A549 (cell line): ENCODE measurements at regions not wholly inside any gene's neighbourhood (a gene's known extent, or its start where the extent isn't known, plus 50 kb on each side); places are given as distances from the start of the nearest gene placed in this dataset.
"Not testable (repeated sequence)": the region's sequence is repeated elsewhere in the genome, so short reads cannot be mapped to it uniquely, and the experiment has no call there.

Experiments
- ATAC-seq, 2 experiments: fragments of 200-7000 bp in 1 of 2; fragments of >200 bp in 1 of 2; cut with Nextera tagmentation in 1 of 2; cut with Tn5 transposase in 1 of 2; 3 replicates each; pipeline versions ENCODE4 v1.8.0 to v1.9.1; 2018 to 2020; ENCODE audit warnings: mild to moderate bottlenecking in 1 of 2, moderate library complexity in 1 of 2
- CTCF ChIA-PET: fragments of 300-600 bp; sonication (Branson Sonifier 250); formaldehyde crosslinking; extraction: SDS; loops from one replicate; lab custom pipeline; 2021; ENCODE audit warnings: antibody characterized with exemption, inconsistent platforms; lab: Yijun Ruan, JAX
- POLR2A ChIA-PET: fragments of 350-600 bp; formaldehyde crosslinking; extraction: SDS; loops from one replicate; lab custom pipeline; 2021; ENCODE audit warnings: antibody characterized with exemption, inconsistent platforms; lab: Yijun Ruan, JAX
- DNase-seq, 2 experiments: peaks; one replicate each; pipeline versions ENCODE4 v3.0.0 to v3.0.0-alpha.2; 2011 to 2016; ENCODE audit warnings: low read depth in 1 of 2, low spot score in 1 of 2
- FAIRE-seq: peaks from 2 replicates; lab custom pipeline; 2011; peaks lifted over from hg19 to GRCh38; lab: Jason Lieb, UNC
- H3K27ac ChIP-seq, 2 experiments: fragments of >200 bp; sonication (Bioruptor Twin); formaldehyde crosslinking; 3 replicates each; pipeline ENCODE4 v1.5.1; 2016 to 2017
- H3K4me1 ChIP-seq: fragments of >200 bp; sonication (Bioruptor Twin); formaldehyde crosslinking; 3 replicates; pipeline ENCODE4 v1.6.1; 2016
- H3K4me2 ChIP-seq: fragments of >200 bp; sonication (Bioruptor Twin); formaldehyde crosslinking; 3 replicates; pipeline ENCODE4 v1.6.1; 2016
- H3K4me3 ChIP-seq: fragments of >200 bp; sonication (Bioruptor Twin); formaldehyde crosslinking; 3 replicates; pipeline ENCODE4 v1.5.1; 2016
- H3K9me3 ChIP-seq: fragments of >200 bp; sonication (Bioruptor Twin); formaldehyde crosslinking; 3 replicates; pipeline ENCODE4 v1.6.1; 2016
- CHD2 ChIP-seq: fragments of 150-350 bp; IDR thresholded peaks from 2 replicates; pipeline ENCODE4 v1.6.1; 2014; ENCODE audit warnings: low read length; ENCODE audit not compliant: partially characterized antibody
- CHD4 ChIP-seq: fragments of 200-600 bp; sonication (generic); IDR thresholded peaks from 2 replicates; pipeline ENCODE4 v1.6.1; 2016; ENCODE audit warnings: antibody characterized with exemption, mild to moderate bottlenecking, borderline replicate concordance
- CTCF ChIP-seq: fragments of >200 bp; sonication (Bioruptor Twin); formaldehyde crosslinking; IDR thresholded peaks from 3 replicates; pipeline ENCODE4 v1.5.1; 2016
- EHF ChIP-seq: fragments of 250-450 bp; sonication (Bioruptor Pico); IDR thresholded peaks from 2 replicates; pipeline ENCODE4 v1.5.0; 2020; ENCODE audit warnings: mild to moderate bottlenecking
- EHMT2 ChIP-seq: fragments of 200-600 bp; sonication (generic); IDR thresholded peaks from 2 replicates; pipeline ENCODE4 v1.6.1; 2016; ENCODE audit warnings: antibody characterized with exemption, low read depth, mild to moderate bottlenecking, moderate library complexity
- FOSB ChIP-seq: fragments of 250-450 bp; sonication (Bioruptor Pico); IDR thresholded peaks from 2 replicates; pipeline ENCODE4 v1.5.0; 2020; ENCODE audit warnings: mild to moderate bottlenecking, moderate library complexity
- HOXA7 ChIP-seq: fragments of 250-450 bp; sonication (Bioruptor Pico); IDR thresholded peaks from 2 replicates; pipeline ENCODE4 v1.5.0; 2020; ENCODE audit warnings: mild to moderate bottlenecking, moderate library complexity
- HOXB13 ChIP-seq: fragments of 250-450 bp; sonication (Bioruptor Pico); IDR thresholded peaks from 2 replicates; pipeline ENCODE4 v1.5.0; 2020; ENCODE audit warnings: low read depth, mild to moderate bottlenecking, moderate library complexity
- MAFK ChIP-seq: fragments of 450-650 bp; IDR thresholded peaks from 2 replicates; pipeline ENCODE4 v1.6.1; 2014; ENCODE audit not compliant: partially characterized antibody
- MAZ ChIP-seq: fragments of 150-350 bp; IDR thresholded peaks from 2 replicates; pipeline ENCODE4 v1.6.1; 2014; ENCODE audit warnings: antibody characterized with exemption, low read depth, low read length, borderline replicate concordance
- NFE2L2 ChIP-seq: fragments of 150-350 bp; conservative IDR thresholded peaks from 2 replicates; pipeline ENCODE4 v1.6.1; 2014; ENCODE audit warnings: low read length
- NR3C1 ChIP-seq: fragments of >200 bp; sonication (Bioruptor Twin); formaldehyde crosslinking; IDR thresholded peaks from 3 replicates; pipeline ENCODE4 v1.6.1; 2017
- PBX3 ChIP-seq: IDR thresholded peaks from 2 replicates; pipeline ENCODE4 v1.6.1; 2012
- POLR2A ChIP-seq: IDR thresholded peaks from 2 replicates; pipeline ENCODE4 v1.6.1; 2012; ENCODE audit warnings: mild to moderate bottlenecking, low read length
- POLR2AphosphoS2 ChIP-seq: conservative IDR thresholded peaks from 2 replicates; pipeline ENCODE4 v1.6.1; 2012; ENCODE audit warnings: low read length, improper control_type of control experiment, inconsistent platforms
- RAD21 ChIP-seq, 2 experiments: fragments of >200 bp in 1 of 2; sonication (Bioruptor Twin) in 1 of 2; formaldehyde crosslinking in 1 of 2; IDR thresholded peaks in 1 of 2; conservative IDR thresholded peaks in 1 of 2; 2 replicates in 1 of 2; 3 replicates in 1 of 2; pipeline ENCODE4 v1.6.1; 2012 to 2018; ENCODE audit warnings: inconsistent platforms in 1 of 2
- SMC3 ChIP-seq: fragments of >200 bp; sonication (Bioruptor Twin); formaldehyde crosslinking; IDR thresholded peaks from 3 replicates; pipeline ENCODE4 v1.6.1; 2018; ENCODE audit warnings: inconsistent platforms
- SREBF2 ChIP-seq: fragments of 450-650 bp; IDR thresholded peaks from 2 replicates; pipeline ENCODE4 v1.6.1; 2014; ENCODE audit warnings: mild to moderate bottlenecking, moderate library complexity
- TFCP2L1 ChIP-seq: fragments of 250-450 bp; sonication (Bioruptor Pico); IDR thresholded peaks from 2 replicates; pipeline ENCODE4 v1.5.0; 2021; ENCODE audit warnings: mild to moderate bottlenecking
- WGBS: methylation state at CpG from one replicate; pipeline ENCODE4 v1.1.6; 2017; ENCODE audit errors: missing lambda C conversion rate; 5-methylcytosine and 5-hydroxymethylcytosine counted together
- TF ChIP-seq, protein P1 (sequence below): fragments of >200 bp; sonication (Bioruptor Twin); formaldehyde crosslinking; IDR thresholded peaks from 3 replicates; pipeline ENCODE4 v1.6.1; 2016
- TF ChIP-seq, protein P2 (sequence below): fragments of >200 bp; sonication (Bioruptor Twin); formaldehyde crosslinking; IDR thresholded peaks from 2 replicates; pipeline ENCODE4 v1.6.1; 2016
- TF ChIP-seq, protein P3 (sequence below): fragments of 250-450 bp; sonication (Bioruptor Pico); IDR thresholded peaks from 2 replicates; pipeline ENCODE4 v1.5.0; 2020; ENCODE audit warnings: low read depth, mild to moderate bottlenecking, moderate library complexity

DNA sequence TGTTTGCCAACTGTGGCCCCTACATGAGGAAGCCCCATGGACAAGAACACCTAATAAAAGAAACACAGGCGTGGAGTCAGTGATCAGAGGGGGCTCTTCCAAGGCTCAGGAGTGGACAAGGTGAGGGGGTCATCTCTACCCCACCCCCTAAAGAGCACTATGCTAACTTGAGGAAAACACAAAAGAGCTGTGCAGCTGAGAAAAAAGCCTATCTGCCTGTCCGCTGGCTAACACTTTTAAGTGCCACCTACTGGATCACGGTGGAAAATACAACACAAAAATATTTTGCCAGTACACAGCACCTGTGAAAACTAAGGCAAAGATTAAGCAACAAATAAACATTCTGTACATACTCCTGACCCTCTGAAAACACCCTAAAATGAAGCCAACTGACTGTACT is 53.1 kb upstream of the COBL start:
- Histone ChIP-seq H3K27ac (no peak overlapping the region), H3K4me1 (no peaks in the 10 kb centered on the region), H3K4me2 (no peak overlapping the region), H3K9me3 (no peaks in the 10 kb centered on the region)
- FAIRE-seq (peak; percentile 92), DNase-seq (peak in 1 of 2 experiments; percentile 33), ATAC-seq (peak in 1 of 2 experiments; percentile 69; a peak in 4 of 6 replicates)
- POLR2A ChIA-PET: no interaction called here
- CTCF ChIA-PET: interaction anchor here (0.7 to 6.8 kb wide), 11 partner anchors 10 to 218 kb away, joined by 4 to 176 read pairs (median 5); no protein-coding TSS in a partner anchor
- WGBS: 0% methylated on average over 3 of the region's 3 CpGs
- TF ChIP-seq RAD21 (conservative IDR thresholded peaks at IDR 0.05 in 1 of 2, IDR thresholded peaks at IDR 0.05 in 1 of 2) (peak; percentile 21 to 24; a peak in 1 of 5 replicates), CHD4 (no peak), EHMT2 (no peak), SMC3 (peak; percentile 39; the same call in 2 of the 3 replicates), CTCF (peak; percentile 49), HOXB13 (no peak), TFCP2L1 (no peak), FOSB (CRISPR knock-in tag) (no peak)
- TF ChIP-seq, protein P1, sequence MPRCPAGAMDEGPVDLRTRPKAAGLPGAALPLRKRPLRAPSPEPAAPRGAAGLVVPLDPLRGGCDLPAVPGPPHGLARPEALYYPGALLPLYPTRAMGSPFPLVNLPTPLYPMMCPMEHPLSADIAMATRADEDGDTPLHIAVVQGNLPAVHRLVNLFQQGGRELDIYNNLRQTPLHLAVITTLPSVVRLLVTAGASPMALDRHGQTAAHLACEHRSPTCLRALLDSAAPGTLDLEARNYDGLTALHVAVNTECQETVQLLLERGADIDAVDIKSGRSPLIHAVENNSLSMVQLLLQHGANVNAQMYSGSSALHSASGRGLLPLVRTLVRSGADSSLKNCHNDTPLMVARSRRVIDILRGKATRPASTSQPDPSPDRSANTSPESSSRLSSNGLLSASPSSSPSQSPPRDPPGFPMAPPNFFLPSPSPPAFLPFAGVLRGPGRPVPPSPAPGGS: no peak
- TF ChIP-seq, protein P2, sequence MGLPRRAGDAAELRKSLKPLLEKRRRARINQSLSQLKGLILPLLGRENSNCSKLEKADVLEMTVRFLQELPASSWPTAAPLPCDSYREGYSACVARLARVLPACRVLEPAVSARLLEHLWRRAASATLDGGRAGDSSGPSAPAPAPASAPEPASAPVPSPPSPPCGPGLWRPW: no peak
- TF ChIP-seq, all 56 proteins: peak for 3
- H3K4me3 ChIP-seq: no peak overlapping the region

DNA sequence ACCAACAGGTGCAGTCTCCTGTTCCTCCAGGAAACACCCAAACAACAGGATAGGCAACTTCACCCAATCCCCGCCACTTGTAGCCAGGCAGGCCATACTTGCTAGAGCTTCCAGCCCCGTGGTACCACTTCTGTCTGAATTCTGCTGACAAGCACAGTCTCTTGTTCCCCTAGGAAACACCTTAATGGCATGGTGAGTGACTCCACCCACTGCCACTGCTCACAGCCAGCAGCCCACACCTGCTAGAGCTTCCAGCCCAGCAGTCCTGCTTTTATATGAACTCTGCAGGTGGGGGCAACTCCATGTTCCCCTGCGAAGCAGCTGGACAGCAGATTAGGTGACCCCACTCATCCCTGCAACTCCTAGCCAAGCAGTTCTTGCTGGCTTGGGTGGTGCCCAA is 52.6 kb upstream of the COBL start:
- H3K4me3 ChIP-seq, H3K27ac ChIP-seq, DNase-seq, H3K9me3 ChIP-seq, H3K4me1 ChIP-seq, H3K4me2 ChIP-seq, FAIRE-seq, ATAC-seq: not testable (repeated sequence)
- WGBS: 48% methylated on average over 3 of the region's 3 CpGs
- CTCF ChIA-PET: interaction anchor here (0.6 to 6.8 kb wide), 14 partner anchors 10 to 867 kb away, joined by 3 to 176 read pairs (median 5); no protein-coding TSS in a partner anchor
- POLR2A ChIA-PET: interaction anchor here (0.8 kb wide), 1 partner anchor 200 kb away, joined by 3 read pairs; no protein-coding TSS in a partner anchor

GRCh38 chr7:51368334-51368733 is 51.7 kb upstream of the COBL start:
- TF ChIP-seq POLR2A: no peak
- TF ChIP-seq MAFK: no peak
- TF ChIP-seq, protein P3, sequence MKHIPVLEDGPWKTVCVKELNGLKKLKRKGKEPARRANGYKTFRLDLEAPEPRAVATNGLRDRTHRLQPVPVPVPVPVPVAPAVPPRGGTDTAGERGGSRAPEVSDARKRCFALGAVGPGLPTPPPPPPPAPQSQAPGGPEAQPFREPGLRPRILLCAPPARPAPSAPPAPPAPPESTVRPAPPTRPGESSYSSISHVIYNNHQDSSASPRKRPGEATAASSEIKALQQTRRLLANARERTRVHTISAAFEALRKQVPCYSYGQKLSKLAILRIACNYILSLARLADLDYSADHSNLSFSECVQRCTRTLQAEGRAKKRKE (CRISPR knock-in tag): no peak
- no peak for TF ChIP-seq SMC3
- TF ChIP-seq EHF (CRISPR knock-in tag): no peak
- no peak for TF ChIP-seq SREBF2
- Histone ChIP-seq H3K27ac (no peak overlapping the region), H3K4me2 (no peak overlapping the region), H3K4me1 (no peaks in the 10 kb centered on the region), H3K4me3 (no peak overlapping the region), H3K9me3 (no peaks in the 10 kb centered on the region)
- ChIA-PET CTCF (interaction anchor here (0.9 to 6.8 kb wide), 18 partner anchors 8 to 901 kb away, joined by 3 to 176 read pairs (median 5); no protein-coding TSS in a partner anchor), POLR2A (interaction anchor here (0.8 kb wide), 1 partner anchor 200 kb away, joined by 3 read pairs; no protein-coding TSS in a partner anchor)
- no peak for FAIRE-seq
- WGBS: 9% methylated on average over 1 of the region's 1 CpG
- no peak for DNase-seq
- ATAC-seq: no peak

- no peak overlapping the region for H3K27ac ChIP-seq
- ChIA-PET POLR2A (no interaction called here), CTCF (interaction anchor here (0.7 to 6.8 kb wide), 35 partner anchors 9 to 1231 kb away, joined by 3 to 176 read pairs (median 5); no protein-coding TSS in a partner anchor)
- no peak for DNase-seq
- FAIRE-seq: no peak
- no peak overlapping the region for H3K4me3 ChIP-seq
- 32% methylated on average over 3 of the region's 3 CpGs for WGBS
- H3K4me1 ChIP-seq: no peaks in the 10 kb centered on the region
- no peak for ATAC-seq
- H3K9me3 ChIP-seq: no peaks in the 10 kb centered on the region
- H3K4me2 ChIP-seq: no peak overlapping the region
- TF ChIP-seq MAZ (no peak), NR3C1 (no peak), HOXB13 (no peak), NFE2L2 (no peak), TFCP2L1 (no peak), CHD2 (no peak), POLR2AphosphoS2 (no peak), PBX3 (no peak), HOXA7 (no peak)
- TF ChIP-seq, protein P3 (CRISPR knock-in tag): no peak
- TF ChIP-seq, protein P1: no peak
Observed at GRCh38 chr7:51367614-51367968, 51.0 kb upstream of the COBL start.
